ENCODE measurements at regions not wholly inside any gene's neighbourhood (a gene's known extent, or its start where the extent isn't known, plus 50 kb on each side); places are given as distances from the start of the nearest gene placed in this dataset.

DNA sequence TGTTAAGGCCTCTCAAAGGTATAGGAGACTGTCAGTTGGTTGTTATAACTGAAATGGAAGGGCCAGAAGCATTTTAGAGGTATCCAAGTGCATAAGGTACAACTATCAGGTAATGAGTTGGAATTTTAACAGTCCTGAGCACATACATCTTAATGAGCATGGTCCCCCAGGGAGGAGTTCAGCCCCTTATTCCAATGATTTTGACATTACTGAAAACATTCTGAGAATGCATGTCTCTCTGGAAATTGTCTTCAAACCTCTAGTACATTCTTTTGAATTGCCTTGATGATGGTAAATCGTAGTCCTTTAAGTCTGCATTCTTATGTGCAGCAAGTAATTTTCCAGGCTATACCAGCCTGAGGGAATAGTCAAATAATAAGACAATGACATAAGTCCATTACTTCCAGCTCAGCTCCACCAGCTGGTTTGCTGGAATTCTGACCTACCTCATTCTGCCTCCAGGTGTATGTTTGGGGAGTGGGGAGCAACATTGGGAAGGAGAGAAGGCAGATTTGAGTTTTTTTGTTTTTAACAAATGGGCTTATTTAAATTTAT is 239.2 kb downstream of the MSRB3 start:
- no peak for TF ChIP-seq POLR2AphosphoS5 (IDR thresholded peaks at IDR 0.05; ENCODE audit: insufficient read depth, low read depth, low read length)
- no peak for TF ChIP-seq POLR2A (IDR thresholded peaks at IDR 0.05; ENCODE audit: low read depth, low read length)
- TF ChIP-seq, protein P1, sequence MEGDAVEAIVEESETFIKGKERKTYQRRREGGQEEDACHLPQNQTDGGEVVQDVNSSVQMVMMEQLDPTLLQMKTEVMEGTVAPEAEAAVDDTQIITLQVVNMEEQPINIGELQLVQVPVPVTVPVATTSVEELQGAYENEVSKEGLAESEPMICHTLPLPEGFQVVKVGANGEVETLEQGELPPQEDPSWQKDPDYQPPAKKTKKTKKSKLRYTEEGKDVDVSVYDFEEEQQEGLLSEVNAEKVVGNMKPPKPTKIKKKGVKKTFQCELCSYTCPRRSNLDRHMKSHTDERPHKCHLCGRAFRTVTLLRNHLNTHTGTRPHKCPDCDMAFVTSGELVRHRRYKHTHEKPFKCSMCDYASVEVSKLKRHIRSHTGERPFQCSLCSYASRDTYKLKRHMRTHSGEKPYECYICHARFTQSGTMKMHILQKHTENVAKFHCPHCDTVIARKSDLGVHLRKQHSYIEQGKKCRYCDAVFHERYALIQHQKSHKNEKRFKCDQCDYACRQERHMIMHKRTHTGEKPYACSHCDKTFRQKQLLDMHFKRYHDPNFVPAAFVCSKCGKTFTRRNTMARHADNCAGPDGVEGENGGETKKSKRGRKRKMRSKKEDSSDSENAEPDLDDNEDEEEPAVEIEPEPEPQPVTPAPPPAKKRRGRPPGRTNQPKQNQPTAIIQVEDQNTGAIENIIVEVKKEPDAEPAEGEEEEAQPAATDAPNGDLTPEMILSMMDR (IDR thresholded peaks at IDR 0.05; ENCODE audit: extremely low read depth in 1 of 2, insufficient read depth in 1 of 2, low read depth in 1 of 2, low read length in 2 of 2) = no peak
- no peak for TF ChIP-seq JUN (IDR thresholded peaks at IDR 0.05; ENCODE audit: borderline replicate concordance, insufficient read depth, insufficient read length, low read depth)
- no peak for TF ChIP-seq EZH2 (IDR thresholded peaks at IDR 0.05; ENCODE audit: borderline replicate concordance, low read depth, low read length, severe bottlenecking)
- TF ChIP-seq, protein P2, sequence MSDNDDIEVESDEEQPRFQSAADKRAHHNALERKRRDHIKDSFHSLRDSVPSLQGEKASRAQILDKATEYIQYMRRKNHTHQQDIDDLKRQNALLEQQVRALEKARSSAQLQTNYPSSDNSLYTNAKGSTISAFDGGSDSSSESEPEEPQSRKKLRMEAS (IDR thresholded peaks at IDR 0.05; ENCODE audit: insufficient read depth, insufficient read length) = no peak
- TF ChIP-seq FOS (IDR thresholded peaks at IDR 0.05; ENCODE audit: borderline replicate concordance, insufficient read depth, low read length) = no peak
